Neural cell (in vitro differentiated cells): ENCODE measurements at regions not wholly inside any gene's neighbourhood (a gene's known extent, or its start where the extent isn't known, plus 50 kb on each side); places are given as distances from the start of the nearest gene placed in this dataset.

Experiments used
- POLR2AphosphoS5 ChIP-seq: IDR thresholded peaks from 2 replicates; pipeline ENCODE4 v1.6.1; 2012
- SMC3 ChIP-seq: fragments of 450-650 bp; conservative IDR thresholded peaks from 2 replicates; pipeline ENCODE4 v1.6.1; 2014; ENCODE audit warnings: antibody characterized with exemption, mild to moderate bottlenecking, moderate library complexity; ENCODE audit not compliant: poor library complexity
- TF ChIP-seq, protein P1 (sequence below): fragments of 450-650 bp; IDR thresholded peaks from 2 replicates; pipeline ENCODE4 v1.5.1; 2014; ENCODE audit warnings: antibody characterized with exemption, mild to moderate bottlenecking, moderate library complexity; ENCODE audit not compliant: poor library complexity, severe bottlenecking

DNA sequence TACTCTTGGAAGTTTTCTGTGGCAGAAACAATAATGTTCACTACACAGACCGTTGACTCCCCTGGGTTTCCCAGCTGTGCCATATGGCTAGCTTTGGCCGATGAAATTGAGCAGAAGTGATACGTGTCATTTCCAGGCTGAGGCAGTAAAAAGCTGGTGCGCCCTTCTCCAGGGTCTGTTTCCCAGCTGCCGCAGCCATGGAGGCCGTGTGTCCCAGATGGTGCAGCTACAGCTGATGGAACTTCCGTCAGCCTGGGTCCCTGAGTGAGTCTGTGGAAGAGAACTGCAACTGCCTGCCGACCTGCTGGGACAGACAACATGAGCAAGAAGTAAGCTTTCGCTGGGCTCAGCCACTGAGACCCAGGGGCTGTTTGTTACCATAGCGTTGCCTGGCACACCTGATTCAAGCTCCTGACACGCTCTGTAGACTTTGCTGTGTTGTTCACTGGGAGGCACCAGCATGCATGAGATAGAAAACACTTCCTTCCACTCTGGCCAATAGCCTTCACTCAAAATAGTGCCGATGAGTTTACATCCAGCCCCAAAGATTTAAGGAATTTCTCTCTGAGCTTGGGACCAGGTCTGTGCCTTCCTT, 116.3 kb upstream of the SLC25A33 start:
- TF ChIP-seq SMC3 (no peak), POLR2AphosphoS5 (no peak)
- TF ChIP-seq, protein P1, sequence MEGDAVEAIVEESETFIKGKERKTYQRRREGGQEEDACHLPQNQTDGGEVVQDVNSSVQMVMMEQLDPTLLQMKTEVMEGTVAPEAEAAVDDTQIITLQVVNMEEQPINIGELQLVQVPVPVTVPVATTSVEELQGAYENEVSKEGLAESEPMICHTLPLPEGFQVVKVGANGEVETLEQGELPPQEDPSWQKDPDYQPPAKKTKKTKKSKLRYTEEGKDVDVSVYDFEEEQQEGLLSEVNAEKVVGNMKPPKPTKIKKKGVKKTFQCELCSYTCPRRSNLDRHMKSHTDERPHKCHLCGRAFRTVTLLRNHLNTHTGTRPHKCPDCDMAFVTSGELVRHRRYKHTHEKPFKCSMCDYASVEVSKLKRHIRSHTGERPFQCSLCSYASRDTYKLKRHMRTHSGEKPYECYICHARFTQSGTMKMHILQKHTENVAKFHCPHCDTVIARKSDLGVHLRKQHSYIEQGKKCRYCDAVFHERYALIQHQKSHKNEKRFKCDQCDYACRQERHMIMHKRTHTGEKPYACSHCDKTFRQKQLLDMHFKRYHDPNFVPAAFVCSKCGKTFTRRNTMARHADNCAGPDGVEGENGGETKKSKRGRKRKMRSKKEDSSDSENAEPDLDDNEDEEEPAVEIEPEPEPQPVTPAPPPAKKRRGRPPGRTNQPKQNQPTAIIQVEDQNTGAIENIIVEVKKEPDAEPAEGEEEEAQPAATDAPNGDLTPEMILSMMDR: no peak
